NCI-H2196 treated with DMSO at 0.1 percent for 48 hours (cell line): ENCODE measurements at regions not wholly inside any gene's neighbourhood (a gene's known extent, or its start where the extent isn't known, plus 50 kb on each side); places are given as distances from the start of the nearest gene placed in this dataset.

Experiments
- DNase-seq: peaks from one replicate; lab custom pipeline; 2025; ENCODE audit not compliant: unreplicated experiment; lab: John Stamatoyannopoulos, UW

DNA sequence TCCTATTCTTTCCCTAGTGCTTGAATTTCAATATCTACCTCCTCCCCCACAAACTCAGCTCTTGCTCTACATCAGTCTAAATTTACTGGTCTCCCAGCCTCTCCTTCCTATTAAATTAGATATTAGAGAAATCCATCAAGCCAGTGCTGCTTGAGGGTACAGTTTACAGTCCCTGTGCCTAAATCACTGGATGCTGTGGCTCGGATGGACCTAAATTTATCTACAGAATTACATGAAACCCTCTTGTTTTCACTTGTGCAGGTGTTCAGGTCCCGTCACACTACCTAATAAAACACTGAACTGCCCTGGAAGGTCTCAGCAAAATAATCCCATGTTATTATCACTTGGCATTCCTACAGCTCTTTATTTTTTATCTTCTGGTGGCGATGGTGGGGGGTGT lies 134.7 kb upstream of the E2F8 start:
- no peak for DNase-seq

DNA sequence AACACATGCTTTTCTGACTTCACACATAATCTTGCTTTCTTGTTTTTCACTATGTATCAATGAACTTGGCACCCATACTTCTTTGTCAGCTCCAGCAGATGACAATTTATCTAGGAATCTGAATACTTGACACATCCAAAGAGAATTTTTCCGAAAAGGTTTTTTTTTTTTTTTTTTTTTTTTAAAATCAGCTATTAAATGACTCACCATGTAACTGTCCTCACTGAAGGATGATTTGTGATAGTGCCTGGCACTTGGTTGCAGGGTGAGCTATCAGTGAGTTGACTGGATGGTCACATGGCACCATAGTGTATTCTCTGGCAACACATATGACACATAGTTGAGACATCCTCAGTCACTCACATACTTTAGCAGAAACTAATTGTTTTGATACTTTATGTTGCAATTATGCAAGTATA lies 133.4 kb upstream of the E2F8 start:
- no peak for DNase-seq

DNA sequence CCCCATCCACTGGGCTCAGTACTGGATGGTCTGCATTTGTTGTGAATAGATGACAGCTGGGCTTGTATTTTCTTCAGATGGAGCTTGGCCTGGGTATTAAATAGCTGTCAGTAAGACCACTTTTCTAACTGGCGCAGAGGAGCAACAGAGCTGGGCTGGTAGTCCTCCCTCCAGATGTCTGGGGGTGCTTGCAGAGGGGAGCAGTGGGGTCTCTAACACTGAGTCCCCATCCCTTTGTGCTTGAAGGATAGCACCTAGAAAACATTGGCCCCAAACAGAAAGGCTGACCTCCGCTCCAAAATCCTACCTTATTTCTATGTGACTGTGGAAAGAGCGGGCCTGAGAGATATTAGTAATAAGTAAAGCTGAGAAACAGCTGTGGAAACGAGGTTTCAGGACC lies 131.6 kb upstream of the E2F8 start:
- no peak for DNase-seq

DNA sequence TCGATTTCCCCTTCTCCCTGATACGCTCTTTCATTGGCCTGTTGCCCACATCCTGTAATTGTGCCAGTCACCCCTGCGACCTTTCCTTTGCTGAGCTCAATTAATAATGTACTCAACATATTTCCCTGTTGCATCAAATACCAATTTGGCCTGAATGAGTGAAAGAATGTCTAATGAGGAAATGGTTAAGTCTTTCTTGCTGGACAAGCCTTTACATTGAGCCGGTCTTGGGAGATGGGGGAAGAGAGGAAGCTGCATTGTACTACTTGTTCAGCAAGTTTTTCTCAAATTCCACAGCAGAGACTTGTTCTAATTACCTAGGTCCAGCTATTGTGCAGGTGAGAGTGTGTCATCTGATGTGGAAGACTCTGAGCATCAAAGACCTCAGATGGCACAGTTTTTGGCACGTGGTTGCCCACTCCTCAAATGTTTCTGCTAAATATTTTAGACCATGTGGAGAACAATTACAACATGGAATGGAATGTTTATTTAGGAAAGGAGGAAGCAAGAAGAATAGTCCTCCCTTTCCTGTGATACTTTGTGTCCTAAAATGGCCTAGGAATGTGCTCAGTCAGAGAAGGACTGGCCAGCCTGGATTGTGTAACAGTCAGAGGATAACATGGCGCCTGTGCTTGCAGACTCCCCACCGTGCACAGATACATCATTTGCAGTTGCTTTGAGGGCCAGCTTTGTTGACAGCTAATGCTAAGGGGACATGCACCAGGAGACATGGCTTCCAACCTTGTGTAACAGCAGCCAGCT lies 129.5 kb upstream of the E2F8 start:
- DNase-seq = peak; percentile 17

DNA sequence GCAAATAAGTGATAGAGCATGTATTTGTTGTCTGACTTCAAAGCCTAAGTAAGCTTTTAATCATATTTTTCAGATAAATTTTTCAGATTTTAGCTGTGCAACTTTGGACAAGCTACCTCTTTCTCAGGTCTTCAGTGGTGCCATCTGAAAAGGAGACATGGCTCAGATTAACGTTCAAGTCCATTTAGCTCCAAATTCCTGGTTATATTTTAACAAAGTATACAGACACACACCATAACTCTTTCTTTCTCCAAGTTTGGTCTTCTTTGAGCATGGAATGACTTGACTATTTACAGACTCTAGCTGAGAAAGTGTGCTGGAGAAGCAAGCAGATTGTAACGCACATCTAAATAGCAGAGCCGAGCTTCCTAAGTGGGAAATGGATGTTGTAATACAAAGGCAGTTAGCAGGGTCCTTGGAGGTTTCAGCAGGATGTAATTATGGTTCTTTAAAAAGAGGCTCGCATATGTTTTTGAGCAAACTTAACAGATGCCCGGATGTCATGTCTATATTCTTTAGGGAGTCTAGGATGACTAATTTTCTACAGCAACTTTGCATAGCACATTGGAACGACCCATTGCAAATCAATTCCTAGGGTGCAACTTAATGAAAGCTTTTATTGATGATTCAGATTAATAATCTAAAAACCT lies 128.1 kb upstream of the E2F8 start:
- no peak for DNase-seq

DNA sequence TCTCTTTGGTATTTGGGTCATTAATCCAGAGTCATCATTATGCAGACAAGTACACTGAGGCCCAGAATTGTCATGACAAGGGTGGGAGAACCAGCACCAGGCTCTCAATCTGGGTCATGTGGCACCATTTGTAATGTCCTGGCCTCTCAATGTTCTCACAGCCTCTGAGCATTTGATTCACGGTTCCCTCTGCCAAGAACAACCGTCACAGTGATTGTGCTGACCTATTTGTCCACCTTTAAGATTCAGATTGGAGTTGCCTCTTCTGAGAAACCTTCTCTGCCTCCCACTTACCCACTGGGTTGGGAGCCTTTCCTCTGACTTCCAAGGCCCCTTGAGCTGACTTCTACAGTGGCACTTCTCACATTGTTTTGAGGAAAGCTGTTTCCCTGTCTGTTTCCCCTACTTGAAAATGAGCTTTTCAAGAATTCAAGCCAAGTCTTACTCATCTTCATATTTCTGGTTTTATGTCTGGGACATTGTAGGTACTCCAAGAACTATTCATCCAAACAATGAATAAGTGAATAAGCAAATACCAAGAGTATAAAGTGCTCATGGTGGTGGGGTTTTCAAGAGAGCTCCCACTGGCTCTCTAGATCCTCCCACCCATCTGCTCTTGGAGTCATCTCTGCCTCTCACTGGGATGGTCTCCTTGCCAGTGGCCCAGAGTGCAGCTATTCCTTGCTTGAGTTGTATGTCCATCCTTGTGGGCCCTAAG lies 126.4 kb upstream of the E2F8 start:
- no peak for DNase-seq

DNA sequence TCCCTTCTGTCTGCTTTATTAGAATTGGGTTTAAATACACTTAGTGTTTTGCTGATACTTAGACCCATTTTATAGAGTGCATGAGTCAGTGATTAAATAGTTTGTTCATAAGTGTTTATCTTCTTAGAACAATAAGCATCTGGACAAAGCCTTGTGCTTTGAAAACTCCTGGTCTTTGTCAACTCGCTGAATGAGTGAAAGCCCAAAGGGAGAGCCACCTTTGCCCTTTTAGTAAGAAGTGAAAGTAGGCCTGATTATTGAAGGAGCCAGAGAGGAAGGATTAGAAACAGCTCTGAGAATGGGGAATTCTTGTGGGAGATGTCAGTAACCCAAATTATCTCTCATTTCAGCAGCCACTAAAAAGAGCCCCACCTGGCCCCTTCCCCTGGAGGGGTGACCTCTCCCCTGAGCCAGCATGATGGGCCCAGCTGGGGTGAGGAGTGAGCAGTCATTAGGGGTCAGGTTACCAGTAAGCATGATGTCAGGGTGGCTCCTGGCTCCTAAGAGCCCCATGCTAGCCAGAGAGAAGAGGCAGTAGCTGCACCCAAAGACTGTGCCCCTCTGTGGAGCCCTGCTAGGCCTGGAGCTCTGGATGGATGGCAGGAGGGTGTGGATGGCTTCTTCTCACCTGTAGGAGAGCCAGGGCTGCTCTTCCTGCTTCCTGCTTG lies 125.1 kb upstream of the E2F8 start:
- DNase-seq = no peak

DNA sequence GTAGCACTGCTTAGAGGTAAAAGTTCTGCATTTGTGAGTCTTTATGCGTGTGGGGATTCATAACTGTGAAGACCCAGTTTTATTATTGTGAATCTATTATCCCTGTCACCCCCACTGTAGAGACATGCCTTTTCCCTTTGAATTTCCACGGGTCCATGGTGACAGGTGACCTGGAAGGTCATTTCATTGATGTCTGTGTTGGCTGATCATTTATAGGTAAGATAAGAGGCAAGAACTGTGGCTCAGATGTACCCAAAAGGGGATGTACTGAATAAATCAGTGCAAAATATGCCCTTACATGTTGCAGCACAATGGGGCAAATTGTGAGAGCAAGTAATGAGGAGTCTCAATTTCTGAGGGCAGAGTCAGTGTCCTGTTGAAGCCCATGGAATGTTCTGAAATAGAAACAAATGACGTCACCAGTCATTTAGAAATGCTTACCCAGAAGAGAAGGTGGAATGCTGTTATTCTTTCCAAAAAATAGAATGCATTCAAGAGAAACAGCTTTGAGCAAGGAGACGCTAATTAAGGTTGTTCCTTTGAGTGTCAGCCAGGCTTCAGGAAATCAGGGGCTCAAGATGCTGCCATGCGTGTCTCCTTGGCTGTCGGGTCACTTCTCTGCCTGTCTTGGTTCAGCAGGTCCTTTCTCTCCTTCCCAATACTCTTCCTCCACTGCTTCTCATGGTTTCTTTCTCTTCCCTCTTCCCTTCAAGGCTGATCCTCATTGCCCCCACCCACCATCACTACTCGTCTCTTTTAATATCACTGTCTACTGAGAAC lies 118.7 kb upstream of the E2F8 start:
- DNase-seq = no peak

DNA sequence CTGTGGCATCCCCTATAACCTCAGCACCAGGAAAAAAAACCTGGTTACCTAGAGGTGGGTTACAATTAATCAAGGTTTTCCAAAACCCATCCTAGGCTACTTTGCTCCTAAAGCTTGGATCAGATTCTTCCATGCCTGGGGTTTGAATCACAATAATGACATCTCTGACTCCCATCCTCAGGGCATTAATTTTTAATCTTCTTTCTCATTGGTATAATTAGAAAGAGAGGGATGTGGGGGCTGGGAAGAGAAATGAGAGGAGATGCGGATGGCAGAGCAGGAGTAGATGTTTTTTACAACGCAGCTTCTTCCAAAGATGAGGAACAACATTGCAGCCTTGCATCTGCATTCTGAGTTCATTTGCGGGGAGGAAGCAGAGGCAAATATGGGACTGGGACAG lies 117.2 kb upstream of the E2F8 start:
- no peak for DNase-seq

DNA sequence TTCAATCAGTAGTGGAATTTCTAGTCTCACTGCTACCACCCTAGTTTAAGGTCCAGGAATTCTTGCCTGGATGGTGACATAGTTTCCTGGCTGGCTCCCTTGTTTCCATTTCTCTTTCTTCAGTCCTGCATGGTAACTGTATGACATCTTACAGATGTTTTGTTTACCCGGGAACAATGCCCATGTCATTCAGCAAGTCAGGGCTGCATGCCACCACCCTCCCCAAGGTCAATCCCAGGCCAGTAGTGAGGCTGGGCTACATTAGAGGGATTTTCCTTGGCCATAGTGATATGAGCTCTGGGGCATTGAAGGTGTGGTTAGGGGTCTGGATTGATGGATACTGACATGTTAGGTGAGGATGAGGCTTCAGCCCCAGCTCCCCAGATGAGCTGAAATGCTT lies 114.9 kb upstream of the E2F8 start:
- no peak for DNase-seq

DNA sequence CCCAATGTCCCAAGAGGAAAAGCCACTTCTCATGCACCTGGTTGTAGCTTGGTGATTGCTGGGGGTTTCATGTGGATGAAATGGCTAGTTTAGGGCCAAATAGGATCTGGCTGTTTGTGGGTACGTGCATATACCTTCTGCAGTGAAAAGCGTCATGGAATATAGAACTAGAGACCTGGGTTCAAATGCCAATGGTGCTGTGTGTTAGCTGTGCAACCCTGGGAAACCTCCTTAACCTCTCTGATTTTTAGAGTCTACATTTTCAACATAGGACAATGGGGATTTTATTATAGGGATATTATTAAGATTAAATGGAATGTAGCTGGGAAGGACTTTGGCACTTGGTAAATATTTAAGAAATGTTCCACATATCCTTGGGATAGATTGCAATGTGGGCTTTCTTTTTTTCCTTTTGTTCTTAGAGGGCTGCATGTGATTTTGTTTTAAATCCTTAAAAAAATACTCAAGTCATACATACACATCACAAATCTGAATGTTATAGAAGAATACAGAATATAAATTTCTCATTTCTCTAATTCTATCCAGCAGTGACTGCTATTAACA lies 112.6 kb upstream of the E2F8 start:
- DNase-seq = no peak

DNA sequence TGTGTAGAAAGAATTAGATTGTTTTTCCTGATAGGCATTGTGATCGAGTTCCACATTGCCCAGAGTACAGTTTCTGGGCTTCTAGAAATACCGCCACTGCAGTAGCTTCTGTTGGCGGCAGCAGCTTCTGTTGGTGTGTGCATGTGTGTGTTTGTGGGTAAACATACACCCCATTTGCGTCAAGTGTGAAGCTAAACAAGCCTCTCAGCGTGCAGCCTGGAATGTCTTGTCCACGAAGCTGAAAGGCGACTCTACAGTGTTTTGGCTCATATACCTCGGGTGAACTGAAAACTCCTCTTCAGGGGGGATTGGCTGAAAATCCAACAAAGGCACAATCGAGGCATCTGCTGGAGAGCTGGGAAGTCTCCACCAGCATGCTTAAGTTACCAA lies 112.0 kb upstream of the E2F8 start:
- DNase-seq = no peak

DNA sequence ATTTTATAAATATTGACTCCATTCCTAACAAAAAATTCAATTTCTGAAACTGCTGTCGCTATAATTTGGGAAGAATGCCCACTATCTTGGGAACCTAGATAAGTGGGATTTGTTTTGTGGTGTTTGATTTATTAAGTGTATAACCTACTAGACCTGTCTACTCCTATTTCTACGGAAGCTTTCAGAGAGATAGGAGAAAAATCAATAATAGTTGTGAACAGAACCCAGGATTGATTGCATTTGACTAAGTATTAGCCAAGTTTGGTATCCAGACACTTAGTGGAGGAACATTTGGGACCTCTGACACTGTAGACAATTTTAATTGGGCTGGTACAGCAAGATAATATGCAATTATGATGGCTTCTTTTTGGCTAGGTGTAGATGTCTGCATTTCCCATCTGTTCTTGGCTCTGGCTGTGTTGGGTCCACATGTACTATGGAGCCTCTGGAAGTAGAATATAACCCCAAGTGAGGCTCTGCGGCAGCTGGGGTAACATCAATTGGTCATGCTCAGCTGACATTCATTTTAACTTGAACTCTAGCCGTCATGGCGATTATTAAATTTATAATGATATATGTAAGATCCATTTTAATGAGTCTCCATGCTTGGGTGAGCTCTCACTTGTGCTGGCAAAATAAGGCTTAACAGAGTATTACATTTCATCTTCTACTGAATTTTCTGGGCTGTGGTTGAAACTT lies 111.5 kb upstream of the E2F8 start:
- DNase-seq = no peak

DNA sequence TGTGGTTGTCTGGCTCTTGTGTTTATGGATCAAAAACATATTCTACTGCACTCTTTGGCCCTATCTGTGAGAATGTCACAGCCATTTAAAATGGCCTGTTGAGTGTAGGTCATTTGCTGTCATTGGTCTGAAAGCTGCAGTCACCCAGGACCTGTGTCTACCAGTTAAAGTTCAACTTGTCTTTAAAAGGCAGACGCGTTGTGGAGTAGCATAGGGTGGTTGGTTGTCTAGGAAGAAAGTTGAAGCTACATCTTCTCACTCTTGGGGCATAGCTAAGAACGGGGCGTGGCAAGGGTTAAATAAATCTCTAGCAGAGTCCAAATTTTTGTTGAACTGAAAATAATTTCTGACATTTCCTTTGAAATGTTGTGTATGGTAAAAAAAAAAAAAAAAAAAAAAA lies 110.7 kb upstream of the E2F8 start:
- no peak for DNase-seq

DNA sequence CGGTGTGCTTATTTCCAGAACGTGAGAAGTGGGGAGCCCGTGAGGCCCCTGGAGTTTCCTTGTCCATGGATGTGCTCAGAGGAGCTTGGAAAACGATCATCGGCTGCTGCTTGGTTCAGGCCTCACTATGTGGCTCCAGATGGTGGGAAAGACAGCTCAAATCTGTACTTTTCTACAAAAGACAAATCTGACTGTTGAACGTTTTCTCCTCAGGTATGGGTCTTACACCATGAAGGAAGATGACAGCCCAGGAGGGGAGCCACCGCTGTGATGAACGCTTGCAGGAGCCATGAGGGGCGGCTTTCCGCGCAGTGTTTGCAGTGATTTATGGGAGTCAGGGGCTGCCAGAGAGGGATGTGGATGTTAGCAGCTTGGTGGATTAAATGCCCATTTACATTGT lies 109.4 kb upstream of the E2F8 start:
- DNase-seq = no peak

DNA sequence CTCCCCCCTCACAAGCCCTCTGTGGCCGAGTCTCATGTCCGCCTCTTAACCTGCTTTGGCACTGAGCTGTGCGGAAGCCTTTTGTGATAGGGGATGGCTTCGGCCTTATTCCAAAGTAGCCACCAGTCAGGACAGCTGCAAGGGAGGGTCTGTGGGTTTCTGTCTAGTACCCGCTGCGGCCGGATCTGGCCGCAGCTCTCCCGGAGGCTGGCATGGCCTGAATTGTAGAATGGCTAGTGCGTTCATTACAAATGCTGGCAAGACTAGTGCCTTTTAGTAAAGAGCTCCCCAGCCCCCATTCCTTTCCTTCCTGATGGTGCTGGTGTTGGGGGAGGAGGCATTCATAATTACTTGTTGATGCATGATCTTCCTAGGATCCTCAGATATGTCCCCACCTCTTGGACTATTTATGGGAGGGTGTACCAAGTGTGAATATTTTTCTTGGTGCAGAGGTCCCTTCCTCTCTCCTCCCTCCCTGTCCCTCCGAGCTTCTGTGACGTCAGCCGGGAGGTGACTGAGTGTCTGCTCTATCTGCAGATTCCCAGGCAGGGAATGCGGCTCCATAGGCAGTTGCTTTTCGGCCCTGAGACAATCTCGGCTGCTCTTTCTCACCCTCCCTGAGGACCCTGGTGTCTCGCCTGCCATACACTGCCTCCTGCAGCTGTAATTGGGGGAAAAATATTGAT lies 108.7 kb upstream of the E2F8 start:
- DNase-seq = peak; percentile 89

DNA sequence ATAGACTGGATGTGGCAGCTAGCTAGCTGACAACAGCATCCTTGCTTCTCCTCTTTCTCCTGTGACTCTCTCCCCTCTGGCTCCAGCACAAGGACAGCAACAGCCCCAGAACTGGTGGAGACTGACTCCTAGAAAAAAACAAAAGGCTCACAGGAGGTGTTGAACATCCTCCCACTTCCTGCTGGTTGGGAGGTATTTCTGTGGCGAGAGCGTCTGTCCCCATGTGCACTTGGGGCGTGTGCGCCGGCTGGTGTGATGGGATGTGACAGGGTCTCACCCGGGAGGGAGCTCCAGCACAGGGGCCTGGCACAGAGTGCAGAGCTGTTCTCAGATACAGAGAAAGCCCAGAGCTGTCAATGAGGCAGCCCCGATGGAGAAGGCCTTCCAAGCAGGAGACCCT lies 107.2 kb upstream of the E2F8 start:
- DNase-seq = no peak

DNA sequence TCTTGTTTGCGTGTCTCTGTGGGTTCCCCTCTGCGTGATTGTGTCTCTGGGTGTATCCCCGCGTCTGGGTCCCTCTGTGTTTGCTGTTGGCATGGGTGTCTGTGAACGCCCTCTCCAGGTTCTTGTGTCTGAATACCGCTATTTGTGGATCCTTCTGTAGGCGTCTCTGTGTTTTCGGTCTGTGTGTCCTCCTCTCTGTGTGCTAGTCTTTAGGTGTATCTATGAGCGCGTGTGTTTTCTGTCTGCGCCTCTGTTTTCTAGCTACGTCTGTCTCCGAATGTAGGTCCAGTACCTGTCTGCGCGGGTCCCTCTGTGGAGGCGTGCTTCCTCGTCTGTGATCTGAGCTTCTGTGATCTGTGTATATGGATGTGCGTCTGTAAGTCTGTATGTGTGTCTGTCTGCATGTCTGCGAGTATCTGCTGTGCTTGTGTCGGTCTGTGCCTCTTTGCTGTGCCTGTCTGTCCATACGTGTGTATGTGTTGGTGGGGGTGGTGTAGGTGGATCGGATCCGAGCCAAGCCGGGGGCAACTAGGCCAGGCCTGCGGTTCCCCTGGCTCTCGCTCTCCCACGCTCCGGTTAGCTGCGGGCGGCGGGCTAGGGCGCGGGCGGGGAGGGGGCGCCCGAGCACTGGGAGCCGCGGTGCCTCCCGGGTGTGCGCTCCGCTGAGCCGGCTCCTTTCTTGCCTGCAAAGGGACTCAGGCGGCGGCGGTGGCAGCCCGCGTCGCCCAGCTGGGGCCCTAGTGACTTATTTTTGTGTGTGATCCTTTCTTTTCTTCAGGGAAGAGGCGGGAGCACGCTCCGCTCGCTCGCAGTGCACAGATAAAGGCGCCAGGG lies 105.3 kb upstream of the E2F8 start:
- DNase-seq = peak; percentile 30

DNA sequence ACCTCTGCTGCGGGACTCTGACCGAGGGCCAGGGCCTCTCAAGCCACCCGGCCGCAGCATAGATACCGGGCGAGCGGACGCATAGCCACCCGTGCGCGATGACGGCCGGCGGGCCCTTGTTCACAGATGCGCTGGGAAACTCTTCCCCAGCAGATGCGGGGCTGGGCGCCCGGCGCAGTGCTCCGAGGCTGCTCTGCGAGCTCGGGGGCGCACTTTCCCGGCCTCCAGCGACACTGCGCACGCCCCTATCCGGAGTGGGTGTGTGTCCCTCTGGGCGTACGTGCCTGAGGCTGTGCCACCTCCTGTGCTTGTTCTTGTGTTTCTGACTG lies 104.7 kb upstream of the E2F8 start:
- no peak for DNase-seq
